ENCODE measurements at regions not wholly inside any gene's neighbourhood (a gene's known extent, or its start where the extent isn't known, plus 50 kb on each side); places are given as distances from the start of the nearest gene placed in this dataset.
"Not testable (repeated sequence)": the region's sequence is repeated elsewhere in the genome, so short reads cannot be mapped to it uniquely, and the experiment has no call there.

DNA sequence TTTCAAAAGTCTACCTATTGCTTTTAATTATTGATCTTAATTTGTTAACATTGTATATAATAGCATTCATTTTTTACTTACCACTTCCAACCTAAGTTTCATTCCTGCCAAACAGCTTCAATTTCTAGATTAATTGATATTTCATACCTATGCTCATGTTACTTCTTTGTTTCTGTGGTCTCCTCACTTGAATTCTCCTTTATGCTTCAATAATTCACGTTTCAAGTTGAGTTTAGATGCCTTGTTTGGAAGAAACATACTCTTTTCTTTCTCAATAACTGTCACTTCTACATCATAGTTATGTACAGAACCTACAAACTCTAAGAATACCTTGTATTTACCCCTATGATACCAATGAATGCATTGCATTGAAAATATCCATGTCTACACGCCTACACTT lies 862.2 kb upstream of the LRATD1 start:
- no peak for DNase-seq

- no peak for DNase-seq
Observed at GRCh38 chr2:13779996-13780395, 852.5 kb upstream of the LRATD1 start.

DNA sequence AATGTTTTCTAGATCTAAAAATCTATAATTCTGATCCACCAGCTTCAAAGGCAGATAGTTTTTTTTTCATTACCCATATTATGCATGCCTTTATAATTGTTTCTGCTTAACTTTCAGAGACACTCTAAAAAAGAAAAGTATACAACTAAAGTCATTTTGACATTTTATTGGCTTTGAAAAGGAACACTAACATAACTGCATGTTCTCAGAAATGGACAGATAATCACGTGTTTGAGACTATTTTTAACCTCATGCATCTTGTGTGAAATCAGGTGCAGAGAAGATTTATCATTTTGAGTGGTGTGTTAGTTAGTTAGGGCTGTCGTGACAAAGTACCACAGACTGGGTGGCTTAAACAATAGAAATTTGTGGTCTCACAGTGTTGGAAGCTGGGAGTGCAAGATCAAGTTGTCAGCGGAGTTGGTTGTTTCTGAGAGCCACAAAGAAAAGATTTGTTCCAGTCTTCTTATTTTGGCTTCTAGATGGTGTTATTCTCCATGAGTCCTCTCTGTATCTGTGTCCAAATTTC lies 841.4 kb upstream of the LRATD1 start:
- DNase-seq = no peak

DNA sequence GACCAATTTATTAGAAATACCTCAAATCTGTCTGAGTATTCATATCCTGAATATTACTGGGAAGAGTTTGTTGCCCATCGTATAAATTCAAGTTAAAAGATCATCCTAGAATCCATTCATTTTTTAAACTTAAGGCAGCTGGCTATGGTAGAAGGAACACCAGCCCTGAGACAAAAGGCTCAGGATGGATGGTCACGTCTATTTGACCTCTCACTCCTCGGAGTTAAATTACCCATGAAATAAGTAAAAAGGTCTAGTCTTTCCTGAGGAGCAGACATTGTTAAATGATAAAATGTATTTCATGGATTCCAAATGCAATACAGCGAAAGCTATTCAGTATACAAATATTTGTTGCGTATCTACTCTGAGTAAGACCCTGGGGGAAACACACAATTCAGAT lies 826.0 kb upstream of the LRATD1 start:
- DNase-seq = no peak

- DNase-seq = no peak
Observed at GRCh38 chr2:13813236-13813635, 819.3 kb upstream of the LRATD1 start.

DNA sequence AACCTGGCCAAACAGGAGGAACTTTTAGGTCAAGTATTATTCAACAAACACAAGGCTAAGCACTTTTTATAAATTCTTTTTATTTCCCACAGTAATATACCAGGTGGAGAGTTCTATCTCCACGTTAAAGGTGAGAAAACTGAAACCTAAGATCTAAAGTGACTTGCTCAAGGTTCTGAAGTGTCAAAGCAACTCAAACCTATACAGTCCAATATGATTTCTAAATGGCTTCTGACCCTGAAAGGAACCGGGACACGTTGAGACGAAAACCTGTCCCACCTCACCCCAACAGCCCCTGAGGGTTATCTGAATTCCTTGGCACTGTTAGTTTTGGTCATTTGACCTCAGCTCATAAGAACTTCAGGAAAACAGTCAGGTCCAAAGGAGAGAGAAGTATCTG lies 814.5 kb upstream of the LRATD1 start:
- no peak for DNase-seq

- no peak for DNase-seq
Observed at GRCh38 chr2:13819896-13820295, 812.6 kb upstream of the LRATD1 start.

DNA sequence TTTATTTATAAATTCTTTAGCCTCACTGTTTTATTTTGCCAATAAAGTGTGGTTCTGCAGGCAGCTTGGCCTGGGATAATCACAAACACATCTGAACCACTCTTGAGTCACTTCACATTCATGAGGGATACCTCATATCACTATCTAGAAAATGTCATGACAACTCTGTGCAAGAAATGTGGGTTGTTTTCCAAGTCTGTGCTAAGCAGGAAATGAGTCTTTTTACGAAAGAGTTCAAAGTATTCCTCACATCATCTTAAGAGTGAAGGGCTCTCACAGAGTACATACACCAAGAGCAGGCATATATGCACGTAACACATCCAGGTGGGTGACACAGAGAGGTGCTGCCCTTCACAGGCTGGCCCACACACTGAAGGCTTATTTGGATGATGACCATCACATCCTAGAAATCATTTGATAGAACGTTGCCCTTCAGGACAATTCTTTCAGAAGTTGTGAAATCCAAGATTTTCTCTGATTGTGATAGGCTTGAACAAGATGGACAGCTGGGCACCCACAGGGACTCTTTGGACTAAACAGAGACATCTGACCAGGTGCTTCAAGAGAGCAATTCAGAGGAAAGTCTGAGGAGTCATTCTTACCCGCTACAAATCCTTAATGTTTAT lies 811.1 kb upstream of the LRATD1 start:
- DNase-seq = no peak

DNA sequence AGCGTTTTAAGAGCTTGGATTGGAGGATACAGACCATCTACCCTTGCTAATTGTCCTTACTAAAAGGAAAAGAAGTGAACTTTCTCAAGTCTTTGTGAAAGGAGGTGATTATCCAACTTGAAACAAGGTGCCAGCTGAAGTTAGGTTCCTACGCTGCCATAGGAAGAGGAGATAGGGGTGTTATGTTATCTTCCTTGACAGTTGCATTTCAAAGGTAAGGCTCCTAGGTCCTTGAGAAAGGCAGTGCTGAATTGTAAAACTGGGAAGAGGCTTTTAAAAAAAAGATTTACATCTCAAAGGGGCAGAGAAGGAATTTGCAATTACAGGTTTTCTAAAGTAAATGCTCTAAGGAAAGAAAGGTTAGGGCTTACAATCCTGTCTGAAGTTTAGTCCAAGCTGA lies 810.2 kb upstream of the LRATD1 start:
- no peak for DNase-seq

- no peak for DNase-seq
Observed at GRCh38 chr2:13826314-13826853, 806.1 kb upstream of the LRATD1 start.

DNA sequence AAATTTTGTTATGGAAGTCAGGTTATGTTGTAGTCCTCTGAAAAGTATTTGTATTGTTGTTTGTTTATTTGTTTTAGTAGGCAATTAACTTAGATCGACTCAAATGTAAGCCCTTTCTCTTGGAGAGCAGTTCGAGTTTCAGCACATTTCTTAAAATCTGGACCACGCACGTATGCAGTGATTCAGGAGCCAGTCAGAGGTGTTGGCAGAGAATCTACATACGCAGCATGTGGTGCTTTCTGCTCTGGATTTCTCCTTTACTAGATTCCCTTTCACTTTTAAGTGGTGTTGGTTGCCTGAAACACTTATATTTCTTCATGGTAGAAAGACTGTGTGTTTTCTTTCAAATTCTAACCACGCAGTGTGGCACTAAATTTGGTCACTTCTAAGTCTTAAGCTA lies 773.9 kb upstream of the LRATD1 start:
- no peak for DNase-seq

DNA sequence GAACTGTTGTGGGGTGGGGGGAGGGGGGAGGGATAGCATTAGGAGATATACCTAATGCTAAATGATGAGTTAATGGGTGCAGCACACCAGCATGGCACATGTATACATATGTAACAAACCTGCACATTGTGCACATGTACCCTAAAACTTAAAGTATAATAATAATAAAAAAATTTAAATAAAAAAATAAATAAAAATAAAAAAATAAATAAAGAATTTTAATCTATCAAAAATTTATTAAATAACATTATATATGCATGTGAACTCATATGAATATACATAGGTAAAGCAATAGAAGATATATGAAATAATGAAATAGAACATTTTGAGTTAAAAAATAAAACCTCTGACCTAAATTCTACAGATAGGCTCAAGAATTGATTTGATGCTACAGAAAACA lies 764.2 kb upstream of the LRATD1 start:
- not testable (repeated sequence) for DNase-seq

DNA sequence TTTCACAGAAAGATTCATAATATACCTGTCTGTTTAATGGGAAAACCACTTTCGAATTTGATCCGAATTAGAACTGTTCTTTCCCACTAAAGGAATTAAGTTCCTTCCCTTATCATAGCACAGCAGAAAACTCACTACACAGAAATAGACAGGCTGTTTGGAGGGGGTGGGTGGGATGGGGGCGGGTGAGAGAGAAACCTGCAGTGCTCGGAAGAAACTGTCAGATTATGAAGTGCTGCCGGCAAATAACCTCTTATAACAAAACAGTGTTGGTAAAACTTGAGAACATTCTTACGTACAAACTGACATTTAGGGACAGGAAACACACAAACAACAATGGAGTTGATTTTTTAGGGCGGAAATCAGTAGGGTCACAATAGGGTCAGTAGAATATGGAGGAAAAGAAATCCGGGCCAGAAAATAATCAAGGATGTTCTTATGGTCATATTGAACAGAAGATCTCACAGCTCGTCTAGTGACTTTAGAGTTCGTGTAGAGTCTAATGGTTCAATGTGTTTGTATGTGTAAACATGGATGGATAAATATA lies 756.0 kb upstream of the LRATD1 start:
- DNase-seq = no peak

DNA sequence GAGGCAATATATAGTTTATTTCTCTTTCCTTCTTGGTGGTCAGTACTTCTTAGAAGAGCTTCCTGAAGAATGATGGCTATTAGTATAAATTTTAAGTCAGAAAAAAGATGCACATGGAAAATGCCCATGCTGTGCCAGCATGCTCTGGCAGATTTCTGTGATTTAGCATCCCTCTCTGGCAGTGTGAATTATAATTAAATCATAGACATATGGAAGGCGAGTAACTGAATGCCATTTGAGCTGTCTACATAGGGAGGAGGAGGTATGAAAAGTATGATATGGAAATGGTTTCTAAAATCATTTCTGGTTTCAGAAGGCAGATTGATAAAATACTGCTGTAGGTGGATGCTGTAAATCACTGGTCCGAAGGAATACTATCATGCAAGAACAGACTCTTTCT lies 754.9 kb upstream of the LRATD1 start:
- no peak for DNase-seq

DNA sequence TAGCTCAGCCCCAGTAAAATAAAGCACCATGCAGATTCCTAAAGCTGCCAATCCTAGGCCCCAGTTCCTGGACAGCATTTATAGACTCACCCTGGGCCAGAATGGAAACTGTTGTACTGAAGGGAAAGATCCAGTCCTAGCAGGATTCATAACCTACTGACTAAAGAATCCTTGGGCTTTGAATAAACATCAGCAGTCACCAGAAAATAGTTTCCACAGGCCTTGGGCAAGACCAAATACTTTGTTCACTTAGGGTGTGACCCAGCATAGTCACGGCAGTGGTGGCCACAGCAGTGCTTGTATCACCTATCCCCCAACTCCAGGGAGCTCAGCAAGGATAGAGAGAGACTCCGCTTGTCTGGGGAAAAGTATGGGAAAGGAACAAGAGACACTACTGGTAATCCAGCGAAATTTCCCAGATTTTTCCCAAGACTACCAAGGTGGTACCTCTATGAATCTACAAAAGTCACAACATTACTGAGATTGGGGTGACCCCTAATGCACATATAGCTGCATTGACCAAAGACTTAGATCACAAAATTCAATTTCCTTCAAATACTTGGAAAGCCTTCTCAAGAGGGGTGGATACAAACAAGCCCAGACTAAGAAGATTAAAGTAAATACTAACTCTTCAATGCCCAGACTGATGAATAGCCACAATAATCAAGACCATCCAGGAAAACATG lies 748.1 kb upstream of the LRATD1 start:
- no peak for DNase-seq

DNA sequence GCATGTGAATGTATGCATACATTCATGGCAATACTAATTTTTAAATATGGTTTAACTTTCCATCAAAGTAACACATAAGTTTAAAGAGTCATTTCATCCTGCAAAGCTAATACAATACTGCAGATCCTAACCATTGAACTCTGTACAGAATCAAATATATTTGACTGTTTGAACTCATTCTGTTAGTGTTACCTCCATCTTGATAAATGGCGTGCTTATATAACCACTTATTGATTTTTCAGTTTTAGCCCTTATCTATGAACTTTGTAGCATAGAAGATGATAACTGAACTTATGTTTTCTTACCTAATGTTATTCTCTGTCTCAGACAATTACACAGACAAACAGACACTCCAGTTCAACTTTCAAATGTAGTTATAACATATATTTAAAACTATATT lies 731.0 kb upstream of the LRATD1 start:
- no peak for DNase-seq

DNA sequence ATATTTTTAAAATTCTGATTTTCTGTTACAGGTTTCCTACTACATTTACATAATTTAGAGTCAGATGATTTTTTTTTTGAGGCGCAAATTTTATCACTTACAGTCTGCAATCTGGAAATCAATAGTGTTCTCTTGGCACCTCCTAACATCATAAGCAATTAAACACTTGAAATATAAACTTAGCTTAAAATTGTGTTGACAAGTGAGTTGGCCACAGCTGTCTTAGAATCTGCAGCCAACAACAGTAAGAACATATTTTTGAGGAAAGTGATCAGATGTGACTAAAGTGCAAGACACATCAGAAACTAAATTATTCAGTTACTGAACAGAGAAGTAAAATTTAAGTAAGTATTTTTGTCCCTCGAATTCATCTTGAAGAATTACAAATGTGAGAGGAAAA lies 726.7 kb upstream of the LRATD1 start:
- no peak for DNase-seq

DNA sequence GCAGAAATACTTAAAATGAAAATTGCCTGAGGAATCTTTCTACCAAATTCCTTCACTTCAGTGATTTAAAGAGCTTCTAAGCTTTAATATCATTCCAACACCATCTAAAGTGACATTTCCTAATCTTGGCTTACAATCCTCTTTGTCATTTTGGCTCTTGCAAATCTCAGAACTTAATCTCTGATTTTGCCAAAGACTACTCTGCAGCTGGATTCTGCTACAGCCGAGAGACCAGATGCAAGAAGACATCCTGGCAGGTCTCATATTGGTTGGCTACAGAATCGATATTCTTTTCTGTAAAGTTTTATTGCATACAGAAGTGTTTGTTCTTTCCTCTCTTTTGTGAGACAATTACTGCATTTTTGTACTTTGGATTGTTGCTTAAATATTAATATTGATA lies 716.5 kb upstream of the LRATD1 start:
- no peak for DNase-seq

GRCh38 chr2:13917958-13918357 lies 714.6 kb upstream of the LRATD1 start:
- no peak for DNase-seq

GRCh38 chr2:13919981-13920382 lies 712.5 kb upstream of the LRATD1 start:
- no peak for DNase-seq

GRCh38 chr2:13921245-13921644 lies 711.3 kb upstream of the LRATD1 start:
- no peak for DNase-seq

DNA sequence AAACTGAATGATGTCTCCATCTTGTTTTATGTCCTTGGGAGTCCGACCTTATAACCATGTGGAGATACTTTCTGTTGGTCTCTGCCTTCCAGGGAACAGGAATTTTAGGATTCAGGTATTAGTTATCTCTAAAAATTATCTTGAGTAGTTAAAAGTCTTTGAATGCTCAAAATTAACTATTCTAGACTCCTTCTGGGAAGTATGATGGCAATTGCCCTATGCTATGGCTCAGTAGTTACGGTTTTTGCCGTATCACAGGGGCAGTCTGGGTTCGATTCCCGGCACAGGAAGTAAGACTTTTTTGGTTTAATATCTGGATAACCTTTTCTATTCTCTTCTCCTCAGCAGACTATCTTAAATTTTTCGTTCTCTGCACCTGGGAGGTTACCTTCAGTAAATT lies 708.7 kb upstream of the LRATD1 start:
- no peak for DNase-seq

GRCh38 chr2:13942111-13942510 lies 690.4 kb upstream of the LRATD1 start:
- no peak for DNase-seq

DNA sequence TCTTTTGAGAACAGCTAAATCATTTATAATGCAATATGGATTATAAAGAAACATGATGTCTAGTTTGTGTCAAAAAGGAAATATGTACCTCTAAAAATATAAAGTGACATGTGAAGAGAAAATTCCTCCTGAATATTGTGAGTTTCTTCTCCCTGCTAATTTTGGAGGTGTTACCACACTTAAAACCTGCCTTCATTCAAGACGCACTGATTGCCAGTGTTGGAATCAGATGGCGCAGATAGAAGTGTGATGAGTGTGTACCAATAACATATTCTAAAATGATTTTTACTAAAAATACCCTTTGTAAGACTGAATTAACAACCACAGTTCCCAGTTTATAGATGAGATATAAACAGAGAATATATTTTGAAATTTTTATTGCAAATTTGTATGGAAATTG lies 681.8 kb upstream of the LRATD1 start:
- DNase-seq = no peak

Data from activated T-cell treated with anti-CD3 and anti-CD28 coated beads, Interleukin-2, amount 50 U/mL, for 1 hour (primary cell).